Activated CD8-positive, alpha-beta memory T cell treated with anti-CD3 and anti-CD28 coated beads, Interleukin-2, amount 50 U/mL, for 24 hours (primary cell): ENCODE measurements at regions not wholly inside any gene's neighbourhood (a gene's known extent, or its start where the extent isn't known, plus 50 kb on each side); places are given as distances from the start of the nearest gene placed in this dataset.

Experiments used
- DNase-seq: peaks from one replicate; pipeline ENCODE4 v3.0.0-alpha.2; 2020; ENCODE audit errors: extremely low read depth

DNA sequence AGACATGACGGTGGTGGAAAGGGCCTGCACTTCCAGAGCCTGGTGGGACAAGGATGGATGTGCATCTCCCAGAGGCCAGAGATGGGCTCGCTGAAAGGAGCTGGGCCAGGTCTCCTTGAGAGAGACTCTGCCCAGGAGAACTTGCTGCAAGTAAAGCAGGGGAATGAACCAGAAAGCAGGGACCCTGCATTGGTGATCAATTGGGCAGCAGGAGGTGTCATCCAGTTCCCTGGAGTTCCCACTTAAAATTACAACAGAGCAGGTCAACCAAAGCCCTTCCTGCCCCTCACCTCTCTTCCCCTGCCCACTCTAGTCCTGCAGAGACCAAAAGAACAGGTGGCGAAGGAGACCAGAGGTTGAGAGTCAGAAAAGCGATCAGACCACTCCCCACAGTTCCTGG, 69.7 kb upstream of the CAB39 start:
- no peak for DNase-seq

DNA sequence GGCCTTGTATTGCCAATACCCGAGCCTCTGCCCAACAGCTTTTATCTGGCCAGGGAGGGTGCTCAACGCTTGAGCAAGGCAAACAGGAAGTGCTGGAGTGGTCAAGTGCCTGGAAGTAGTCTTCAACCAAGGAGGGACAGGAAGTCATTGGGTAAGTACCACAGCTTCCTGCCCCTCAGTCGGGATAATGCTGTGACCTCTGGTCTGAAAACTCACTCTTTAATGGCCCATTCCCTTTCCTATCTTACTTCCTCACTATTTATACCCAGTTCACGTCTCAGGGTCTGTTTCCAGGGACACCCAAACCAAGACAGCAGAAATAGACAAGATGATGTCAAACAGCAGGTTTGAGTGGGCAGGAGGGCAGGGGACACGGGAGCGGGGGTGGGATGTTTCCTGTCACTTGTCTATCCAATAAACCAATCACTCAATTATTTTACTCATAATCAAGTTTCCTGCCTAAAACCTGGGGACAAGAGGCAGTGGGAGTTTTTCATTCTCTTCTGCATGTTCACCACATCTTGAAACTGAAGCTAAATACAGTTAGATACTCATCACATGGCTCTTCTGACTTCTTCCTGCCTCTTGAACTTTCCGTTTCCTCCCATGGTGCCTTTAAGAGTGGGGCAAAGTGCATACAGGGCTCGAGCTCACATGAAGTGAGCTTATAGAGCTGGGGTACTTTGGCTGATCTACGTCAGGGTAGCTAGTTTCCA, 68.9 kb upstream of the CAB39 start:
- DNase-seq, result no peak

DNA sequence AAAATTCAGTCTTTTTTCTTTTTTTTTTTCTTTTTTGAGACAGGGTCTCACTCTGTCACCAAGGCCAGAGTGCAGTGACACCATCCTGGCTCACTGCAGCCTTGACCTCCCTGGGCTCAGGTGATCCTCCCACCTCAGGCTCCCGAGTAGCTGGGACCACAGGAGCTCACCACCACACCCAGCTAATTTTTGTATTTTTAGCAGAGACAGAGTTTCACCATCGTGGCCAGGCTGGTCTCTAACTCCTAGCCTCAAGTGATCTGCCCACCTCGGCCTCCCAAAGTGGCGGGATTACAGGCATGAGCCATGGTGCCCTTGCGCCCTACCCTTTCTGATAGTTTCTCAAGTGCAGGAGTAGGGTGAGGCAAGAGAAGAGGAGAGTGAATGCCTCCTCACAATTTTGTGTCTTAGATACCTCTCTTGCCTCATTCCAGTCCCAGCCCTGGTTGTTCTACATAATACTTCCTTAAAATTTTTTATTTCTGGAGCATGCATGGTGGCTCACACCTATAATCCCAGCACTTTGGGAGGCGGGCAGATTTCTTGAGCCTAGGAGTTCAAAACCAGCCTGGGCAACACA, 68.2 kb upstream of the CAB39 start:
- no peak for DNase-seq

DNA sequence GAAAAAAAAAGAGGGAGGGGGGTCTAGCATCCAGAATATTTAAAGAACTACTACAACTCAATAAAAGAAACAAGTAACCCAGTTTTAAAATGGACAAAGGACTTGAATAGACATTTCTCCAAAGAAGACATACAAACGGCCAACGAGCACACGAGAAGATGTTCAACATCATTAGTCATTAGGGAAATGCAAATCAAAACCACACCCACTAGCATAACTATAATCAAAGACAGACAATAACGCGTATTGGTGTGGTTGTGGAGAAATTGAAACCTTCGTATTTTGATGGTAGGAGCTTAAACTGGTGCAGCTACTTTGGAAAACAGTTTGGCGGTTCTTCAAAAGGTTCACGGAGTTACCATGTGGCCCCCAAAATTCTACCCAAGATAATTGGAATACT, 64.3 kb upstream of the CAB39 start:
- DNase-seq, result no peak

DNA sequence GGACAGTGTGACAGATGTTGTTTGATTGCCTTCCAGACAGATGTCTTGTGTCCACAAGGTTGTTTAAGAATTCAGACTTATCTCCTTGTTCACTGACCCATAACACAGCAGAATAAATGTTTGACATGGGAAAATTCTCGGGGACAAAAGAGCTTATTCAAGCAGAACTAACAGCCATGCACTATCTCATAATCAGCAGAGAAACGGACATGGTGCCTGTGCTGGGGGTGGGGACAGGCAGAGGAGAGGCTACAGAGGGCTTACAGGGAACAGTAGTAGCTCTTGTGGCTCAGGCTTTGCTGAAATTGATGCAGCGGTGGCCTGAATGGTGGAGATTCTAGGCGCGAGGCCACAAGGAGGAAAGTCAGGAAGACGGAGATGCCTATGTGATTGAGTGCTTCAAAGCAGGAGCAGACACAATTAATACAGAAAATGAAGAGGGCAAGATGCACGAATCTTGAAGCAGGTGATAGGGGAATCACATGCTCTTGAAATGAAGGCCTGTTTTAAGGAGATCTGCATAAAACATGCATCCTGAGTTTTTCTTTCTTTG, 62.0 kb upstream of the CAB39 start:
- no peak for DNase-seq

DNA sequence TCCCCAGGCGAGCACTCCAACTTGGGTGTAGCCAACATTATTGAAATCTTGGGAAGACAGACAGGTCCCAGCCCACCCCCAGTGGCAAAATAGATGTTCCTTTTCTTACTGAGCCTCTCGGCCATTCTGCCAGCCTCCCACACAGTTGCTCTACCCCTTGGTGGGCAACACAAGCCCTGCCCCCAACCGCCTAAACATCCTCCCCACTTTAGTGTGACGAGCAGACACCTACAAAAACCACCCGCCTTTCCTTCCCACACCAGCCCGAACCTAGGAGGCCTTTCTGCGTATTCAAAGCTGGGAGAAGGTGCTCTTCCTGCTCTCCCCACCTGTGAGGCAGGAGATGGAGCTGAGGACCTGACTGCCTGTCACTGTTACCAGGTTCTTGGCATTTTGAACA, 58.6 kb upstream of the CAB39 start:
- no peak for DNase-seq

DNA sequence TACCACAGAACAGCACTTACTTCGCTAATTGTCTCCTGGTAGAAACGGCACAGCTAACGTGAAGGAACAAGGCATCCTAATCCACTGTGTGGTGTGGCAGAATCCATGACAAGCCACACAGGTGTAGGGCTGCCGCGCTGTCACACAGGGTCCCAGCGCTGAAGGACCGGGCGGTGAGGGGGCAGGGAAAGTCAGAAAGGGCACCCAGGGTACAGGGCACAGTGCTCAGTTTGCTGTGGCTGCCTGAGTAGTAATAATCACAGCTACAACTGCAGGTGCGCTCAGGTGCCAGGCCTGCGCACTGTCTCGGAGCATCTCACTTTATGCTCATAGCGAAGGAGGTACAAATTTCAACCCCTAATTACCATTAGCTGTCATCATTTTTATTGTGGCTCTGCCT, 55.2 kb upstream of the CAB39 start:
- DNase-seq, result no peak

DNA sequence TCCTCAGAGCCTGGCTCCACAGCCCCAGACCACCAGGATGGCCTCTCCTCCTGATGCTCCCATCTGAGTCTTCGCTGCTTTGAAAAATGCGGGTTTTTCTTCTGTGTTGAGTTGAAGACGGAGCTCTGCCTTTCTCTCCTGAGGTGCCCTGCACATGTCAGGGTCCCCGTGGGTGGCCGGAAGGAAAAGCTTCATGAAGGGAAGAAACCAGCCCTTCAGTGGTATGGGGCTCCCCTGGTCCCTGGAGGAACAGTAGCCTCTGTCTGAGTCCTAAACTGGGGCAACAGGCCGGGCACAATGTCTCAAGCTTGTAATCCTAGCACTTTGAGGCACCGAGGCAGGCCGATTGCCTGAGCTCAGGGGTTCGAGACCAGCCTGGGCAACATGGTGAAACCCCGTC, 54.7 kb upstream of the CAB39 start:
- DNase-seq, result no peak

DNA sequence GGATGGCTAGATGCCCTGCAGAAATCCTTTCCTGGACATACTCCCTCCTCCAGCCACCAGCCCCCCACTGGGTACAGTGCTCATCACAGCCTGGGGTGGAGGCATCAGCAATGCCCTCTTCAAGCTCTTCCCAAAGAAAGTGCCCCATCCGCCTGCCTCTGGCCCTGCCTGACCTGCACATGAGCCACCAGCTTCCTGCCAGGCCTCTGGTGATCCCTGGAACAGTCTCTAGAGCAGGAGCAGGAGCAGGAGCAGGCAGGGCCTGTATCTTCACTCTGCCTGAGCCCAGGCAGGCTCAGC, 54.1 kb upstream of the CAB39 start:
- DNase-seq, result no peak

DNA sequence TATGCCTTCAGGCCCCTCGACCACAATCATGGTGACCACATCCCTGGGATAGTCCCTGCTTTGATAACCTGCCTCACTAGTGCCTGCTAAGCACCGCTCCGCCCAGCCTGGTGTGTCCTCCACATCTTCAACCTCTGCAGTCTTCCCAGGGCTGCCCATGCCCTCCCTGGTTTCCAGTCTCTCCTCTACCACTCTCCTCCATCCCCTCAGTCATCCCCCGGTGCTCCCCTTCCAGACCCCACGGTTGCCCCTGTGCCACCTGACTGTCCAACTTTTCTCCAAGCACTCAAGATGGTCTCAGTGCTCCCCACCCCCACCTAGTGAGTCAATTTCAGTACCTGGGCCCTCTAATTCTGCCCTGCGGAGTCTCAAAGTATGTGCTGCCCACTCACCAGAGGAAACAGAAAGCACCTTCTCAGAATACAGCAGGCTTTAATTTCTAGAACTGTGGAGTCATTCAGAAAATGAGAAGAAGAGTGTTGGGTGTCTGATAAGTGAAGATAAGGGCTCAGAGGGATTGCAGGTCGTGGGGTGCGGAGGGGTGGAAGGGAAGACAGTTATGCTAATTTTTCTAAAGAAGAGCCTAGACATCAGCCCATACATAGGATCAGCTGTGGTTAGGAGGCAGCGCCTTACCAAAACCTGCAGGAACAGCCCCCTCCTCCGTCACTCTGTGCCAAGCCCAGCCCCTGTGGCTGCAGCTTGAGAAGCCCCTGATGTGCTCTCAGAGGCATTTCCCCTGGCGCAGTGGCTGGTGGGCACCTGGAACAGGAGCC, 53.6 kb upstream of the CAB39 start:
- peak; percentile 48 for DNase-seq

DNA sequence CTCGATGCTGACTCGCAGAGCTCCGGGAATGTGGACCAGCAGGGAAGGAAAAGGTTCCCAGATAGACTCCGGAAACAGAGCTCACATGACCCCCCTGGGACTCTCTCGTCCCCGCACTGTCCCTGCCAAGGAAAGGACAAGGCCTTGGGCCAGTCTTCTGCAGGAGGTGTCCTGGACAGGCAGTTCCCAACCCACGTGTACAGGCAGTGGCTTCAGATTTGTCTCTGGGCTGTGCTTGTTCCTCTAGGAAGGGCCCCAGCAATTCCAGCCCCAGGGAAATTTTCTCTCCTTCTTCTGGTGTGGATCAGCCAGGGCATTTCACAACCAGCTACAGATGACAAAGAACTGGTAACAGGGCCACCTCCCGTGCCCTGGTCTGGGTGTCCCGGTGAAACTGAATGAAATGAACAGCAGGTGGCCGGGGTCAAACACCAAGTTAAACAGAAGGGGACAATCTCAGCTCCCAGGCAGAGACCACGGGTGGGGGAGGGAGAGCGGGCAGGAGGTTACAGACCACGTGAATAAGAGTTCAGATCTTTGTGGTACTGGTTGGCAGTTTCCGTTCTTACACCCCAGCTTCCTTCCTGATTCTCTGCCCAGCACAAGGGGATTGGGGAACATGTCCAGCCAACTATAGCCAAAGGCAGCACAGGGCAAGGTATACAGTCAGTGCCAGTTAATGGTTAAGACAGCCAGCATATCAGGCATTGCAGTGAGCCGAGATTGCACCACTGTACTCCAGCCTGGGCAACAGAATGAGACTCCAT, 52.2 kb upstream of the CAB39 start:
- DNase-seq, result no peak

DNA sequence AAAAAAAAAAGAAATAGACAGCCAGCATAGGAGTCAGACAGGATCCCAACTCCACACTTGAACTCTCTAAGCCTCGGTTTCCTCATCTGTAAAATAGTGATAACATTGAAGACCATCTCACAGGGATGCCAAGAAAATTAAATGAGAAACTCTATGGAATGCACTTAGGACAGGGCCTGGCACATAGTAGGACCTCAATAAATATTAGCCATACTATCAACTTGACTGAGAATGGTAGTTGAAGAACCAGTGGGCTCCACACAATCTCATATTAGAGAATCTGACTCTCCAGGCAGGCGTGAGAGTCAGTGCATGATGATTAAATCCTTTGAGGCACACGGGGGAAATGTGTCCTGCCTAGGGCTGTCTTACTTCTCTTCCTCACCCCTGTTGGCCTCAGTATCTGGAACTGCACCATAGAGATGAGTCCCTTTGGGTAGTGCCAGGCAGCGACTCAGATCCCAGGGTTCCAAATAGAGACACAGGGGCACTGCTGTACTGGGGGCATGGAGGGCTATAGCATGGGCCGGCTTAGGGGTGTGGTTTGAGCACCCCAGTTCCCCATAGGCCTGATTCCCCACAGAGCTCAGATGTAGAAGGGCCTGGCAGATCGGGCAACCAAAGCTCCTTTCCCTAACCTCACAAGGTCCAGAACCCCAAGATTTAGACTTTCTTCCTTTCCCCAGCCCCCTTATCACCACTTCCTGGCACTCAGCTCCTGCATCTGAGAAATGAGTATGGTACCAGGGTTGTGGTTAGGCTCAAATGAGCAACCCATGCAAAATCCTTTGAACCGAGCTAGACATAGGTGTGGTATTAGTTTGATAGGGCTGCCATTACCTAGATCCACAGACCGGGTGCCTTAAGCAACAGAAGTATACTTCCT, 51.3 kb upstream of the CAB39 start:
- no peak for DNase-seq
